Hepatic stellate cell (primary cell): ENCODE measurements at regions not wholly inside any gene's neighbourhood (a gene's known extent, or its start where the extent isn't known, plus 50 kb on each side); places are given as distances from the start of the nearest gene placed in this dataset.
"Not testable (repeated sequence)": the region's sequence is repeated elsewhere in the genome, so short reads cannot be mapped to it uniquely, and the experiment has no call there.

Experiments used
- DNase-seq: peaks from one replicate; pipeline ENCODE4 v3.0.0; 2011; ENCODE audit warnings: low spot score

DNA sequence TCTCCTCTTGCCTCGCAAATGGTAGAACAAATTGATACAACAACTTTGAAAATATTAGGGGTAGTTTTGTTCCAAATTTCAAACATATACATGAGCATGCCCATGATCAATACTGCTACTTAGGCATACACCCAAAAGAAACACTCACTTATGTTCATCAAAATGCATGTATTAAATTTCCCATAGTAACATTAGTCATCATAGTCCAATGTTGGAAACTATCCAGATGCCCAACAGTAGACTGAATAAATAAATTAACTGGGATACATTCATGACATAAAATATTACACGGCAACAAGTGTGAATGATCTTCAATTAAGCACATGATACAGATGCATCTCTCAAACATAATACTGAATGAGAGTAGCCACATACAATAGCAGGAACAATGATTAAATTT is 391.6 kb downstream of the CDH11 start:
- no peak for DNase-seq

DNA sequence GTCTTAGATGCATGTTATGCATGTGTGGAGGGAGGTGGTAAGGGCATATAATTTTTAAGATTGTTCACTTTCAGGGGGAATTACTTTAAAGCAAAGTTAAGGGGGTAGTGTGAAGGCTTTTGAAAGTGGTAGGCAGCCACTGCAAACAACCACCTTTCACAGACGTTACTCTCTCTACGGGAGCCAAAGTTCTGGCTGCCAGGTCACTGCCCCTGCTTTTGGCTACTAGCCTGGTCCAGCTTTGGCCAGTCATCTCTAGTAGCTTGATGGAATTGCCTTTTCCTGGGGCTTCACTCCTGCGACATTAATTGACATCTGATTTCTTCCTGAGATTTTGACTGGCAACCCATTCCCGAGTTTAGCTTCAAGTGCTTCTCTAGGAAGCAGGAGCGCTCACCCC is 397.5 kb downstream of the CDH11 start:
- DNase-seq: no peak

DNA sequence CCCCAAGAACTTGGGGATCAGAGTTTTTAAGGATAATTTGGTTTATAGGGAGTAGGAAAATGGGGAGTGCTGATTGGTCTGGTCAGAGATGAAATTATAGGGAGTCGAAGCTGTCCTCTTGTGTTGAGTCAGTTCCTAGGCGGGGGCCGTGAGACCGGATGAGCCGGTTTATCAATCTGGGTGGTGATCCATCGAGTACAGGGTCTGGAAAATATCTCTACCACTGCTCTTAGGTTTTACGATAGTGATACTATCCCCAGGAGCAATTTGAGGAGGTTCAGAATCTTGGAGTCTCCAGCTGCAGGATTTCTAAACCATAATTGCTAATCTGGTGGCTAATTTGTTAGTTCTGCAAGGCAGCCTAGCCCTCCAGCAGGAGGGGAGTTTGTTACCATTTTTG is 403.4 kb downstream of the CDH11 start:
- no peak for DNase-seq

DNA sequence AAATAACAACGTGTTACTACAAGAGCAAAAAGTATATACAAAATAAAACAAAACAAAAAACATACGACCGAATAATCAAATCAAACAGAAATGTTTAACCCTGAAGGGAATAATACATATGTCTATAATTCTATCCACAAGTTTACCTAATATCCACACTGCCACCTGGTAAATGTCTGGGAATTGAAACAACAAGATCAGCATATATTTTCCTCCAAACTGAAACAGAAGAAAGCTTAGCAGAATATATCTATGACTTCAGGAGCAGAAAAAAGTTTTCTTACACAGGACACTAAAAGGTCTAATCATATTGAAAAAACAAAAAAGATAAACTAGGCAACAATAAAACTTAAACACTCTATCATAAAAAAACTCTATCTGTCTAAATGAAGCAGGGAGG is 404.0 kb downstream of the CDH11 start:
- DNase-seq: no peak

DNA sequence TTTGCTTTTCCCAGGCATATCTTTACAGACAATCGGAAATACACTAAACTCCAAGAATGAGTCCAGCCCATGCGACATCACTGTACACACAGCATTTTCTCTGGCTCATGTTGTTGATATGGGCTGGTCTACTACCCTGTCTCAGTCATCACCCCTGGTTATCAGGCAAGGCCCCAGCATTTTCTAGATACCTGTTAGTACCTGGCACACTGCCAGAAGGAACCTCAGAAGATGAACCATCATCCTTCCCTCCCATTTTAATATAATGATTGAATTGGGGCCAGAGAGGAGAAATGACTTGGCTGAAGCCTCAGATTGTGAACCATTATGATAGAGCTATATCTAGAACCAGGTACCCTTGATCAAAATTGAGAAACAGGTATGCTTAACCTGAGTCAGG is 406.2 kb downstream of the CDH11 start:
- DNase-seq: no peak

DNA sequence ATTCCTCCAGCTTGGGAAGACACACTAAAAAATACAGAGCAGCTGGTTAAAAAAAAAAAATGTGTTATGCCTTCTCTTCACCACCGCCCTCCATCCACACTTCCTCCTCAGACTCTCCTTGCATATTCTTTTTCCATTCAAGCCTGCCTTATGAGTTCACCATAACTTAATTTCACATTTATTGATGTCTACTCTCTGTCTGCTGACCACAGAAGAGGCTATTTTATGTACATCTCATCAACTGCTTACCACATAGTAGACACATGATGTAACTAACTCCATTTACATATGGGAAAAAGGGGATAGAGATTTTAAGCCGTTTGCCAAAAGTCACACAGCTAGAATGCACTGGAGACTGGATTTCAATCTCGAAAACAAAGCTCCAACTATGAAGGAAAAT is 409.8 kb downstream of the CDH11 start:
- no peak for DNase-seq

DNA sequence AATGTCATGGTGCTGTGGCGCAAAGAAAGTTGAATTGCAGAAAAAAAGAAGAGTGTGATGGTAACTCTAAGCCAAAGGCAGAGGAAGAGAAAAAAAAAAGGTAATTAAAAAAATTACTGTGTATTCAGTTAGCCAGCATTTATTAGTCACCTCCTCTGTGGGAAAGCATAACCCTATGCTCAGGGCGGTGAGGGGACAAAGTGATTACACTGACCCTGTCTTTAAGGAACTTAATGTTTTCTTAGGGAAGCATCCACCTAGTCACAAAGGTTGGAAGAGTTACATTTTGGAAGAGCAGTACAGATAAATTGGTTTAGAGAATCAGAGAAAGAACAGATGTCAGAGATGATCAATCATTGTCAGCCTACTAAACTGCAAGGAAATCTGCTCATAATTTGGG is 410.3 kb downstream of the CDH11 start:
- no peak for DNase-seq

DNA sequence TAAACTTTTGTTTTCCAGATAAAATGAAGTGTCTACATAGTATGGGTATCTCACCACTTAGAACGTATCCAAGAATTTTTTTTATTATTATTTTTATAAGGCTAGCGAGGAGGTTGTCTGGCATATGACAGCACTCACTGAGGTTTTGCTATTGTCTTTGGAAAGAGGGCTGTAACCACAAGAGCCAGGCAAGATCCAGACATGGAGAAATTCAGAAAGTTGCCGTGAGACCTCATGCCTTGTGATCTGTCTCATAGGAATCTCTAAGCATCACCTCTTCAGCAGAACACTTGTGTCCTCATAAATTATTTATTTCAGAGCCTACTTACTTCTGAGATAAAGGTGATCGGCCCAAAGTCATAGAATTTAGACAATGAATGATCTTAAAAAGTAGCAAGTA is 410.8 kb downstream of the CDH11 start:
- no peak for DNase-seq

DNA sequence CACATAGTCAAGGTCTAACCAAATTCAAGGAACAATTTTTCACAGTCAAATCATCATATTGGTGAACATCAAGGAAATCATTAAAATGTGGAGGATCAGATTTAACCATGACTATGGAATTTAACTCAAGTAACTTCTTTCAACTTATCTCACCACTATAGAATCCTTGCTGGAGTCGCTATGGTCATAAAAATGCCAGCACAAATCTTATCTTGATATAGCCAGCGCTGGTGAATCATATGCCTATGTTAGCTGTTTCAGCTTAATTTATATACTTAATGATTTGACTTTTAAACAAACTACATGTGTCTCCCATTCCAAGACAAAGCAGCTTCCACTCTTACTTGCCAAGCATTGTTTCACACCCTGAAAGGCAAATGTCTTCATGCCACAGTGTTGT is 416.4 kb downstream of the CDH11 start:
- no peak for DNase-seq

DNA sequence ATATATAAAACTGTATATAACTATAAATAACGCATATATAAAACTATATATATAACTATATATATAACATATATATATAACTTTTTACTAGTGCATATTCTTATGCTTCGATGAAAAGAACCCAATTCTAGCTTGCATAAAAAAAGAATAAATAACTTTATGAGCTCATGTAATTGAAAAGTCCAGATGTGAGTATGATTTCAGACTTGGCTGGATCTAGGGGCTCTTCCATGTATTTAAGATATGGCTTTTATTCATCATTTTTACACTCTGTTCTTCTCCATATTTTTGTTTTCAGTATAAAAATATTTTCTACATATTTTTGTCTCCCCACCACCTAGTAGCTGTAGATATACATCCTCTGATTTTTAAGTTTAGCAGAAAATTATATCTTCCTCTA is 417.5 kb downstream of the CDH11 start:
- no peak for DNase-seq

DNA sequence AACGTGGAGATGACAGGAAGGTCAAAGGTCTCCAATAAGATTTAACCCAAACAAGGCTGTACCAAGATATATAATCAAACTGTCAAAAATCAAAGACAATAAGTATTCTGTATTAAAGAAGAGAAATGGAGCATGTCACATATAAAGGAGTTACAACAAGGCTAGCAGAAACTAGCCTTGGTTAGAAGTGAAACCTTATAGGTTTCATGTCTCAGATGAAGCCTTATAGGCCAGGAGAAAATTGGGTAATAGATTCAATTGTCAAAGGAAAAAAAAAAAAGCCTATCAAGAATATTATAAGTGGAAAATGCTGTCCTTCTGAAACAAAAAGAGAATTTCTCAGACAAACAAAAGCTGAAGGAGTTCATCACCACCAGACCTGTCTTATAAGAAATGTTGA is 419.4 kb downstream of the CDH11 start:
- DNase-seq: no peak

DNA sequence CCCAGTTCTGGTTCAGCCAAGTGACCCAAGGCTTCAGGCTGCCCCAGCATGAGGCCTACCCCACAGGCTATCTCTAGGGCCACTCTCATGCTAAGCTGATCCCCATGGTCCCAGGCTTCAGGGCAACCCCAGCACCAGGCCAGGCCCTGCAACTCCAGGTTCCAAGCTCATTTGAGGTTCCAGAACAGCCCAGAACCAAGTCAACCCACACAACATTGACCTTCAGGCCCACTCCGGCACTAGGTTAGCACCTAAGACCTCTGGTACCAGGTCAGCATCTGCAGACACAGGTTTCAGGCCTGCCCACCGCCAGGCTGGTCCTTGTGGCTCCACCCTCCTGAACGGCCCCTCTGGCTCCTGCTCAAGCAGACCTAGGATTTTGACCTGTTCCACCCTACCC is 421.2 kb downstream of the CDH11 start:
- DNase-seq: no peak

DNA sequence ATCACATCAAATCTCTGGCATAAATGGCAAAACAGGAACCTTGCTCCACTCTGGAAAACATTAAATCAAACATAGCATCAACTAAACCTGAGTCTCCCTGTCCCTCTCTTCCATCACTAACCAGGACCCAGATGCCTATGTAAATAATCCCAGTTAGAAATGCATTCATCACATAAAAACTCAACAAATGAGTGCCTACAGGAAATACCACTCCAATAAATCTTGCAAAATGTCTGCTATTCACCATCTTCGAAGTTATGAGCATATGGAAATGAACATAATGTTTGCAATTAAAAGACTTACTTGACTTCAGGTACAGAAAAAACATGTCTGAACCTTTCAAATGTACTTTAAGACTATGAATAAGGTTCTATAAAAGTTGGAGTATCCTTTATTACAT is 425.0 kb downstream of the CDH11 start:
- DNase-seq: no peak

DNA sequence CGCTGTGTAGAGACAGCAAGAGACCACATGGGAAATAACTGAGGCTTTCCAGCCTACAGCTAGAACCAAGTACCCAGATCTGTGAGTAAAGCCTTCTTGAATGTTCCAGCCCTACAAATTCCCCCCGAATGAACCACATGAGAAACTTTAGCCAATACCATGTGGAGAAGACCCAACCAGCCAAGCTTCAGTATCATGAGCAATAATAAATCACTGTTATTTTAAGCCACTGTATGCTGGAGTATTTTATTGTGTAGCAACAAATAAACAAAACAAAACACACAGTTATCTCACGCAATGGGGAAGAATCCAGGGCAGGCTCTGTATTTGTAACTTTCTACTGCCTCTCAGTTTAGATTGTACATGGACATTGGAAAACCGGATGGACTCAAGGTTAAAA is 426.2 kb downstream of the CDH11 start:
- DNase-seq: no peak

DNA sequence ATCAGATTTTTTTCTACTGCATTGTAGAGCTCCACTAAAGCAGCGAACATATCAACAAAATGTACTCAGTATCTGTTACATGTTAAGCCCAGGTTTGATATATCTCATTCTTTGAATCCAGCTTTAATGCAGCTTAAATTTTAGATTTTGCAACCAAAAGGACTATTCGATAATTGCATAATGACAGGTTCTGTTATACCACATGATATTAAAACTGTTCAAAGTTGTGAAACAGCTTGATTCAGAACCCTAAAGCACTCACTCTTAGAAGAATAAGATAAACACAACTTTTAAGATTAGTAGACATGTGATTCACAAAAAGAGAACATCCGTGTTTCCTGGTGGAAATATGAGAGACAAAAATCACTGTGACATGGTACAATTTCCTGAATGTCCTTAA is 427.9 kb downstream of the CDH11 start:
- no peak for DNase-seq

DNA sequence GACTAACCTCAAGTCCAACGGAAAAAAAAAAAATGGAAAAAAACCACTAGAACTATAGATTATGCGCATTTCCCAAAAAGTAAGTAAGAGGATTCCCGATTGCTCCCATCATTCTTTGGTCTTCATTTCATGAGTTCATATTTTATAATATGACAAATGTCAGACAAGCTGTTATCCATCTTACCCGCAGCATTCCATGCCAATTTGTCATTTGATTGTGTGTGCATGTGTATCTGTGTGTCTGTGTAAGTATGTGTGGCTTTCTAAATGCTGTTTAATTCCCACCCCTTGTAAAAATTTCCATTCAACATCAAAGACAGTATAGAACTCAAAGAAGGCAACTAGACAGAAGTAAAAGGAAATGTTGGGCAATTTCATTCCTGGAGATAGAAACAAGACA is 434.1 kb downstream of the CDH11 start:
- DNase-seq: no peak

DNA sequence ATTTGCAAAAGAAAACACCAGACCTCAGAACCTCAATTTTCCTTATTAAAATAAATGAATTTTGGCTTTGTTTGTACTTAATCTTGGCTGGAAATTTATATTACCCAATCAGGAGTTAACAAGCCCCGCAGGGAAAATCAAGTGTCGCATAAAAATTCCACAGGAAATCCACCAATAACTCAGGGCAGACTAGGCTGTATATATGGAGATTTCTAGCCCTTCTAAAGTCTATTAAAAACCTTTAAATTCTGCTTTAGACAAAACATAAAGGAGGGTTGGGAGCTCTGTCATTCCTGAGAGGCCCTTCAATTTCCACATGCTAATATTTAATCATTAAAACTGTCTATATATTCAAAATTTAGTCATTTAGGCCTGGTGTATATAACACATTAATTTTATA is 434.7 kb downstream of the CDH11 start:
- no peak for DNase-seq

DNA sequence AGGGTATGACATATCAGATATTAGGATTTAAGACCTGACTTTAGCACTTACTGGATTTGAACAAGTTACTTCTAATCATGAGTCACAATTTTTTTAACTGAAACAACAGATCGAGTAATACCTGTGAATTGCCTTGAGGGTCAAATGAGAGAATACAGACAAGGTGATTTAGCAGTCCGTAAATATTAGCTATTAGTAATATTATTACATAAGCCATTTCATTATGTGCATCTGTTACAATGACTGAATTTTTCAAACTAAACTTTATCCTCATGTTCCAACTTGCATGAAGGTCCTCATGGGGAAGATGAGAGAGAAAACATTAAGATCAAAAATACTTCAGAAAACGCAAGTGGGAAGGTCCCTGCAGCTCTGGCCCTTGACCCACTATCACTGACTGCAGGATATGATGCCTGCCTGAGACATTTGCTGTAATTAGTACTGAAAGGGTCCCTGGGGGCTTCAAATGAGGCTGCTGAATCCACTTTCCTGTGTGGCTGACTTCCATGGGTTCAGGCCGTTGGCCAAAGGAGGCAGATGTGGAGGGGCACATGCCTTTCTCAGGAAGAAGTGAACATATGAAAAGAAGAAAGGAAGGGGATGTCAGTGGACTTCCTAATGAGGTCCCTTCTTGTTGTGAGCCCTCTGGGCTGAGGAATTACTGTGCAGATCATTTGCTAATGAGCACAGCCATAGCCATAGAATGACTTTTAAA is 441.7 kb downstream of the CDH11 start:
- no peak for DNase-seq

DNA sequence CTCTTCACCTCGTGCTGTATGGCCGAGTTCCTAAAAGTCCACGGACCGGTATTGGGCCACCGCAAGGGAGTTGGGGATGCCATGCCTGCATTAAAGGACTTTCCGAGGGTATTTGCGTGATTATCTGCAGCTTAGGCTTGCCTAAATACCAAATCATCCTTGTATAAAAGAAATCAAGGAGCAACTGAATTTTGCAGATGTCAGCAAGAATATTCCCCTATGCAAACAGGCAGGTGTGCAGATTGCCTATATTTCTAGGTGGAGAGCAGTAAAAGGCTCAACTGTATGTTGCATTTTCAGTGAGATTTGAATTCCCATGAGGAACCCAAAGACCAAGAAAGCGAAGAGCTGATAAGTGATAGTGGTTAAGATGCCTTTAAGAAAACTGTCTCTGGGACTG is 452.3 kb downstream of the CDH11 start:
- no peak for DNase-seq

DNA sequence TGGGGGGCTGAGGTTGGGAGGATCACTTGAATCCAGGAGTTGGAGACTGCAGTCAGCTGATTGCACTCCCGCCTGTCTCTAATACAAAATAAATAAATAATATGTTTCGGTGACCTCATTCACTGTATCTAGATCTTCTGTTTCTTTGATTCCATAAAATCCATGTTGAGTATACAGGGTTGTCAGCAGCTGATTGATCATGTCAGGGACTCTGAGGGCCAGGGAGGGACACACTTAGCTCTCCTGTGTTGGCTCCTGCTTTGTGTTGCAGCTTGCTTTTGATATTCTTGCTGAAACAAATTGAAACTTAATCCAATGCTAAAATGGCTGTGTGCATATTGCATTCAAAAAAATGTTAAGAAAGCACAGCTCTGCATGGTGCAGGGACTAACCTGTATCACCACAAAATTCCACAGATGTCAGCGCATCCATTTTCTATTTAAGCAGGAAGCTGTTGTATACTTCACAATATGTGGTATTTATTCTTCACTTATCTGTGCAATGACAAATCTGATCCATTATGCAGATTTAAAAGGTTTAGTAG is 454.5 kb downstream of the CDH11 start:
- DNase-seq: no peak

DNA sequence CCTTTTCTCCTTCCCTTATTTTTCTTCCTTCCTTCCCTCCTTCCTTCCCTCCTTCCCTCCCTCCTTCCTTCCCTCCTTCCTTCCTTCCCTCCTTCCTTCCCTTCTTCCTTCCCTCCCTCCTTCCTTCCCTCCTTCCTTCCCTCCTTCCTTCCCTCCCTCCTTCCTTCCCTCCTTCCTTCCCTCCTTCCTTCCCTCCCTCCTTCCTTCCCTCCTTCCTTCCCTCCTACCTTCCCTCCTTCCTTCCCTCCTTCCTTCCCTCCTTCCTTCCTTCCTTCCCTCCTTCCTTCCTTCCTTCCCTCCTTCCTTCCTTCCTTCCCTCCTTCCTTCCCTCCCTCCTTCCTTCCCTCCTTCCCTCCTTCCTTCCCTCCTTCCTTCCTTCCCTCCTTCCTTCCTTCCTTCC is 459.6 kb downstream of the CDH11 start:
- DNase-seq: not testable (repeated sequence)

DNA sequence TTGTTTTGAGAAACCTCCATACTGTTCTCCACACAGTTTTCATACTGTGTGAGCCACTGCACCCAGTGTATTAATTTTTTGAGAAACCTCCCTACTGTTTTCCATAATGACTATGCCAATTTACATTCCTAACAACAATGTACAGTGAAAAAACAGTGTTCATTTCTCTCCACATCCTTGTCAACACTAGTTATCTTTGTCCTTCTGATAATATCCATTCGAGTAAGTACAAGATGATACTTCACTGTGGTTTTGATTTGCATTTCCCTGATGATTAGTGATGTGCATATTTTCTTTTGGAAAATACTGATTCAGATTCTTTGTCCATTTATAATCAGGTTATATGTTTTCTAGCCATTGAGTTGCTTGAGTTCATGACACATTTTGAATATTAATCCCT is 462.0 kb downstream of the CDH11 start:
- DNase-seq: no peak

DNA sequence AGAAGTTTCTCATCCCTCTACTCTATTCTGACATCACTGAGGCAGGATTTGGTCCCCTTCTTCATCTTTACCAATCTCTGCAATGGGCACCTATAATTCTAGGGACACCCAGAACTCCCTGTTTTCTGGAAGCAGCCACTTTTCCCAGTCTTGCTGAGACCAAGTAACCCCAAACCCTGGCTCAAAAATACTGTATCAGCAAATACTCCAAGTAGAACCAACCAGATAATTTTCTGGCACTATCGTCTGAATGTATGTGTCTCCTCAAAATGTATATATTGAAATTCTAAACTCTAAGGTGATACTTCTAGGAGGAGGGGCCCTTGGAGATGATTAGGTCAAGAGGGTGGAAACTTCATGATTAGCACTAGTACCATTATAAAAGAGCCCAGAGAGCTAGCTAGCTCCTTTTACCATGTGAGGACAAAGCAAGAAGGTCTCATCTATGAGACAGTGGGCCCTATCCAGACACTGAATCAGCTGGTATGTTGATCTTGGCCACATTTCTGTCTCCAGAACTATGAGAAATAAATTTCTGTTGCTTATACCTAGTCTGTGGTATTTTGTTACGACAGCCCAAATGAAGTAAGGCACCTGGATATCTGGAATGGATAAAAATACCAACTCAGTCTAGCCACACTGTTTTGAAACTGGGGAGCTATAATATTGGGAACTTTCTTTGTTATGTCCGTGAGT is 464.4 kb downstream of the CDH11 start:
- no peak for DNase-seq

DNA sequence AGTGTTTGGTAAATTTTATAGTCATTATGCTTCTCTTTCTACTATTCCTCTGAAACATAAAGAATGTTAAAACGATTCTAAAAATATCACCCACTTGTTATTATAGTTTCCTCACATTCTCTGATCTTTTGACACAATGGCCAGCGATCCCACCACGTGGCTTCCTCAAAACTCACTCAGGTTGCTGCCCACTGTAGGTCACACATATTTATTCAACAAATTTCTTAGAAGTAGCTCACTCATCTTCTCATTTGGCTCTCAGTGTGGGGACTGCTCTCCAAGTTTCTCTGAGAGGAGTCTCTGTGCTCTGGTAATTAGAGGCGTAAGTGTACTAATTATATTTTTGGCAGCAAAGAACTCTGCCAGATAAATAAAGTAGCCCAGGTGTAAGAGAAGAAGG is 465.4 kb downstream of the CDH11 start:
- DNase-seq: no peak
